ENCODE measurements at regions not wholly inside any gene's neighbourhood (a gene's known extent, or its start where the extent isn't known, plus 50 kb on each side); places are given as distances from the start of the nearest gene placed in this dataset.

DNA sequence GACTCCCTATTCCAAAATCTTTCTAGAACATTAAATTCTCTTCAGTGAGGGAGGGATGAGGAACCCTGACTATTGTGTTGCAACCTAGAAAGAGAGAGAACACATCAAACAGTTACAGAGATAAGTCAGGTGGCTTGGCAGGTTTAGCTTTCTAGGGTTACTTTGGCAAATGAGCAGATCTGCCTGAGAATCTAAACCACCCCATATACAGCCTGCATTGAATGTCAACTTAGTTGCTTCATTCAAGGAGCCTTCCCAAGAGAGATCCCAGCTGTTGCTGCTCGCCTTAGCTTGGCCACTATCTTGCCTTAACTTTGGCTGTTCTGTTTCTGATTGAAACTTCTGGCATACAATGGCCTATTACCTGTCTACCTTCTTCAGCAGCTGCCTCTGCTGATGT, 74.7 kb upstream of the TCF21 start:
- TF ChIP-seq CTCF (IDR thresholded peaks at IDR 0.05; ENCODE audit: low read depth, low read length, missing input control) (no peak), REST (IDR thresholded peaks at IDR 0.05) (no peak), ATF3 (IDR thresholded peaks at IDR 0.05) (no peak)
